ENCODE measurements at regions not wholly inside any gene's neighbourhood (a gene's known extent, or its start where the extent isn't known, plus 50 kb on each side); places are given as distances from the start of the nearest gene placed in this dataset.

GRCh38 chr4:16416601-16417000, 190.3 kb upstream of the TAPT1 start:
- TF ChIP-seq HNRNPLL (IDR thresholded peaks at IDR 0.05; ENCODE audit: low read depth, low read length, poor library complexity, severe bottlenecking) (no peak), MYBL2 (IDR thresholded peaks at IDR 0.05; ENCODE audit: low read depth) (no peak), MYBL2 (CRISPR knock-in tag; IDR thresholded peaks at IDR 0.05; ENCODE audit: borderline replicate concordance) (no peak), HNRNPK (IDR thresholded peaks at IDR 0.05; ENCODE audit: low read depth, low read length, poor library complexity, severe bottlenecking) (no peak), STAT5B (CRISPR knock-in tag; IDR thresholded peaks at IDR 0.05) (no peak), ESRRA (IDR thresholded peaks at IDR 0.05; ENCODE audit: borderline replicate concordance, low read depth) (no peak), REST (IDR thresholded peaks at IDR 0.05; ENCODE audit: borderline replicate concordance) (no peak), REST (CRISPR knock-in tag; IDR thresholded peaks at IDR 0.05; ENCODE audit: low read depth) (no peak), CTCF (IDR thresholded peaks at IDR 0.05 in 2 of 3, conservative IDR thresholded peaks at IDR 0.05 in 1 of 3; ENCODE audit: insufficient read depth in 2 of 3, low read depth in 1 of 3, low read length in 3 of 3) (no peak), TRIM24 (IDR thresholded peaks at IDR 0.05) (no peak), KLF10 (CRISPR knock-in tag; IDR thresholded peaks at IDR 0.05) (no peak), BHLHE40 (IDR thresholded peaks at IDR 0.05; ENCODE audit: low read length) (no peak), ZSCAN32 (CRISPR knock-in tag; IDR thresholded peaks at IDR 0.05) (no peak), ZNF707 (CRISPR knock-in tag; conservative IDR thresholded peaks at IDR 0.05) (no peak), SETDB1 (IDR thresholded peaks at IDR 0.05; ENCODE audit: low read length) (no peak)
- TF ChIP-seq, protein P1, sequence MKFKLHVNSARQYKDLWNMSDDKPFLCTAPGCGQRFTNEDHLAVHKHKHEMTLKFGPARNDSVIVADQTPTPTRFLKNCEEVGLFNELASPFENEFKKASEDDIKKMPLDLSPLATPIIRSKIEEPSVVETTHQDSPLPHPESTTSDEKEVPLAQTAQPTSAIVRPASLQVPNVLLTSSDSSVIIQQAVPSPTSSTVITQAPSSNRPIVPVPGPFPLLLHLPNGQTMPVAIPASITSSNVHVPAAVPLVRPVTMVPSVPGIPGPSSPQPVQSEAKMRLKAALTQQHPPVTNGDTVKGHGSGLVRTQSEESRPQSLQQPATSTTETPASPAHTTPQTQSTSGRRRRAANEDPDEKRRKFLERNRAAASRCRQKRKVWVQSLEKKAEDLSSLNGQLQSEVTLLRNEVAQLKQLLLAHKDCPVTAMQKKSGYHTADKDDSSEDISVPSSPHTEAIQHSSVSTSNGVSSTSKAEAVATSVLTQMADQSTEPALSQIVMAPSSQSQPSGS (CRISPR knock-in tag; IDR thresholded peaks at IDR 0.05) = no peak
